NCI-H524 treated with DMSO at 0.1 percent for 48 hours (cell line): ENCODE measurements at regions not wholly inside any gene's neighbourhood (a gene's known extent, or its start where the extent isn't known, plus 50 kb on each side); places are given as distances from the start of the nearest gene placed in this dataset.

ENCODE experiments used
- DNase-seq: peaks from one replicate; lab custom pipeline; 2025; lab: John Stamatoyannopoulos, UW

DNA sequence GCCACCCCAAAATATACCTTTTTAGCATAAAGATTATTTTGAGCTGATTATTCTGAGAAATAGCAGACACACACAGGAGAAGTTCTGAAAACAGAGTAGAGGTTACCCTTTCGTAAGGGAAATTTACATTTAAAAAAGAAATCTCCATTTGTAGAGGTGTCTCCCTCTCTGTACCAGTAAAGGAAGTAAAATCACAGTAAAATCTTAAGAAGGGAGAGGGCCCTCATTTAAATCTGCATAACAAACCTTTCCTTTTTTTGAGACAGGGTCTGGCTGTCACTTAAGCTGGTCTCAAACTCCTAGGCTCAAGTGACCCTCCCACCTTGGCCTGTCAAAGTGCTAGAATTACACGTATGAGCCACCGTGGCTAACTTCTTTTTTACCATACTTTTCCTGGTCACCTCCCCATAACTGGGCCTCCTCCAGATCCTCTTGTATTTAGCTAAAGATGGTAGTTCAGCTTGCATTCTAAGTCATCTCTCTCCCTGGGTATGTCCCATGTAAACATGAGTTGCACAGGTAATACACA, 92.2 kb upstream of the INTU start:
- no peak for DNase-seq

DNA sequence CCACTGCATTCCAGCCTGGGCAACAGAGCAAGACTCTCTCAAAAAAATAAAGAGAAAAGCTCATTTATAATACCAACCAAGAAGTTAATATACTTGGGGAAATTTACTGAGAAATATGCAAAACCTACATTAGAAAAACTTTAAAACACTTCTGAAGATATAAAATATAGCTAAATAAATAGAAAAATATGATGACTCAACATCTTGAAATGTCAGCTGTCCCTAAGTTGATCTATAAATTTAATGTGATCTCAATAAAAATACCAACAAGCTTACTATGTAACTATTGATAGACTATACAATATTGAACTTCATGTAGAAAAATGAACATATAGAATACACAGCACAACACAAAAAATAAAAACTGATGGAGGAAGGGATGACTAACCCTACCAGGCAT, 87.5 kb upstream of the INTU start:
- no peak for DNase-seq

DNA sequence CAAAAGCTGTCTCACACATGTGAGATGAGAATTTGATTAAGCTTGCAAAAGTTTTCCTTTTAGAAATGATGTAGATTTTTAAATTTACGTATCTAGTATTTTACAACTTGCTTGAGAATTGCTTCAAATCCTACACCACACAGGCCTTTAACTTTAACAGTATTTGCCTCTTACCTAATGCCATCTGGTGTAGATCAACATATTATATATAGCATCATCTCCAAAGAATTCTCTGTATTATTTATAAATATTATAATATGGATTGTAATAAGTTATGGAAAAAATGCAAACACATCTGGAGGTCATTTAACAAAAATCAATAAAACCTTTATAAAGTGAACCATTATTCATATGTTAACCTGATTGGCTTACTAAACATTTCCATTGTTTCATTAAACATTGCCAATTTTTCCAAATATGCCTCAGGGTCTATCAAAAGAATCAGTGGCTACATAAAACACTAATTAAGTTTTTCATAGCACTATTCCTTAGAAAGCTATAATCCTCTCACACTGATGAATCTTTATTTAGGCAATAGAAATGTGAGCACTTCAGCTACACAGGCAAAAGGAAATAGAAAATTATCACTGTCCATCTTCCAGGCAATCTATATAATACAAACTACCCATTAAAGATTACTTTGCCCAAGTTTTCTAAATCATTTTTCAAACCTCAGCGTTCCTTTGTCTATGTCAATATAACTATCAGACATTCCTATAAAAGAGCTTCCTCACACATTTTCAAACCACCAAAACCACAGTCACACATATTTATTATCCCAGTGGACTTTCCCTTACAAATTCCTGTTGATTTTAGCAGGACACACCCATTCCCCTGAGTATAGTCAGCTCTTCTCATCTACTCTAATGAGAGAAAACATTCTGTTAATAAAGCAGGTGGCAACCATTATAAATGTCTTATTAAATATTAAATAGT, 83.5 kb upstream of the INTU start:
- no peak for DNase-seq

DNA sequence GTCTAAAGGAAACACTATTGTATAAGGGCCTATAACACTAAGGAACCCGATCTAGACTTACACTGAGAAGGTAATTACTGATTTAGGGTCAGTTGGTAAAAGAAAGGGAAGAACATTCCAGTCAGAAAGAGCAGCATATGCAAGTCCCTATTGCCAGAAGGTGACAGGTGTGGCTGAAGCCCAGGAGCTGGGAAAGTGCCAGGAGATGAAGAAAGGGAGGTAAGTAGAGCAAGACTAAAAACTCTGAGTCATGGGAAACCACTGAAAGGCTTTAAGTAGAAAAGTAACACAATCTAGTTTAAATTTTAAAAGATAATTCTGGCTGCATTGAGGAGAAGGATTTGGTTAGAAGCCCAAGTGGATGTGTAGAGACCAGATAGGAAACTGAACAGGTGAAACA, 77.7 kb upstream of the INTU start:
- DNase-seq: no peak

DNA sequence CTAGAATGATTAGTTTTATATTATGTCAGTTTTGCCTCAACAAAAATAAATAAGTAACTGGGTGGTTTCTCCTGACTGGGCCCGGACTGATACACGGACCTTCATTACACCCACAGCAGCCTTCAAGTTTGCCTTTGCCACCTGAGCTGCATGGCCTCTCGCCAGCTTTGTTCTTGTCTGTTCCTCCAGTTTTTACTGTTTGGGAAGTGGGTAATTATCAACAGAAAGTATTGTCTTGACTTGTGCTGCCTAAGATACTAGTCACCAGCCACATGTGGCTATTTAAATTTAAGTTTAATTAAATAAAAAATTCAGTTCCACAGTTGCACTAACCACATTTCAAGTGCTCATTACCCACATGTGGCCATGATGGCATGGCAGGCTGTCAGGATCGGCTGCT, 74.7 kb upstream of the INTU start:
- no peak for DNase-seq

DNA sequence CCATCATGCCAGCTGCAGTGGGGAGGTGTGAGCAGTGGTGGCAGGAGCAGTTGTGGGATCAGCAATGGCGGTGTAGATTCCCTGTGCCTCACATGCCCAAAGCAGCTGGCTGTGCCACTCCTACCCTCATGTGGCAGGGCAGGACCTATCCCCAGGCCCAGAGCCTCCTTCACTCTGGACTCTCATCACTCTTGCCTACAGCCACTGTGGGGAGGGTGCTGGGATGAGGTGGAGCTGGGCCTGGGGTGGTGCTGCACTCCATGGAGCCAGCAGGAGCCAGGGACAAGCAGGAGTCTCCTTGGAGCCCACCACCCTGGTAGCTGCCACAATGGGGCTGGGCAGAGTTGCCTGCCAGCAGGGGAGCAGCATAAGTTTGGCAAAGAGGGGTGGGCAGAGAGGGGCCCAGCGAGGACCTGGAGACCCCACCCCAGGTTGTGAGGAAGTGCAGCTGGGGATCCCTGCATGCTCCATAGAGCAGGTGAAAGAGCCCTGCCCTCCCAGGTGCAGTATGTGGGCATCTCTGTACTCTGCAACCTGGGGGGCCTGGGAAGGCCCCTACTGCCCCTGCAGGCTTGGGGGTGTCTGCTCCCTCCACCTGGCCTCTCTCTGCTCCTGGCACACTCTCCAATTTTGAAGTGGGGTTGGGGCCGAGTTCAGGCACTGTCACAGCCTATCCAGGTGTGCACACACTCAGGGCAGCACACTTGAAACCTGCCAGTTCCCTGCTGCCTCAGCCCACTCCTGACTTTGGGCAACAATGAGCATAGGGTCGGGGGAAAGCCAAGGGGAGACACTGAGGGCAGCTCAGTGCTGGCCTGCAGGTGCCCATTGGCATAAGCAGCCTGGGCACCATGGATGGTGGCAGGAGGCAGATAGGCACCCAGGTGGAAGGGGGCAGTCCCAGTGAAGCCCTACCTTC, 74.0 kb upstream of the INTU start:
- DNase-seq: no peak

DNA sequence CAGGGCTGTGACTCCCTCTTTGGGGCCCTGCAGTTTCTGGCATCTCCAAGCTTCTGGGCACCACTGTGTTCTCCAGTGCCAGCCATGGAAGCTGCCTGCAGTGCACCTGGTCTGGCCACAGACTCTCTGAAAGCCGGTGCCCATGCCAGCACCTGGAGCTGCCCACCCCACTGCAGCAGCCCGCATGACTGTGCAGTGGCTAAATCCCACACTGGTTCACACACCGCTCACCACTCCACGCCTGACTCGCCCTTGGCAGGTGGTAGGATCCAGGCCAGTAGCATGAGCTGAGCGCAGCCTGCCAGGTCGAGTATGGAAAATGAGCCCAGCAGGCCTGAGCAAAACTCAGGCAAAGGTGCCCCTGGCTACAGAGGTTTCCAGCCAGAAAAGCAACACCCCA, 72.8 kb upstream of the INTU start:
- no peak for DNase-seq

DNA sequence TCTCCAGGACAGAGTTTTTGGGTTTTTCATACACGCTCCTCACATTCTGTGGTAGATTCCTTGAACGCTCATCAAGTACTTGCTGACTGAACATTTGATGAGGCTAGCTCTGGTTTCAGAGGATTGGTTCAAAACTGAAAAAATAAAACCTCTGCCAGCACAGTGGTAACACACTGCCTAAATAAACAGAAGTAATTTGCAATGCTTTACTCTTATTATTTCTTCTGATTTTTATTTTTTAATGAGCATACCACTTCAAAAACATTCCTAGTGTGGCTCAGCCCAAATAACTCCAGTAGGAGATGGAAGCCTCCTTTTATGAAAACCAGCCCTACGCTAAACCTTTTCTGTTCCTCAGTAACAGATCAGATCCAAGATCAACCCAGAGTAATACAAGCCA, 72.0 kb upstream of the INTU start:
- no peak for DNase-seq

DNA sequence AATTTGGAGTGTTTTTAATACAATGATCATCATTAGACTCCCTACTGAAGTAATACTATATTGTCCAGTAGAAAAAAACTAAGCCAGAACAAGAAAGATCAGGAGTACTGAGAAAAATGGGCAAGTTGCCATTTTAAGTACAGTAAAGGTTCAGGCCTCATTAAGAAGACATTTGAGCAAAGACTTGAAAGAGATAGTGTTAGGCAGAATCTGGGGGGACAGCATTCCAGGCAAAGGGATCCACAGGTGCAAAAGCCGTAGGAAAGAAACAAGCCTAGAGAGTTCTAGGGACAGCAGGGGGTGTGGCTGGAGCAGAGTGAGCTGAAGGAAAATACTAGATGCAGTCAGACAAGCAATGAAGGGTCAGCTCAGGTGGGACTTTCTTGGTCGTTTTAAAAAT, 58.1 kb upstream of the INTU start:
- DNase-seq: no peak

DNA sequence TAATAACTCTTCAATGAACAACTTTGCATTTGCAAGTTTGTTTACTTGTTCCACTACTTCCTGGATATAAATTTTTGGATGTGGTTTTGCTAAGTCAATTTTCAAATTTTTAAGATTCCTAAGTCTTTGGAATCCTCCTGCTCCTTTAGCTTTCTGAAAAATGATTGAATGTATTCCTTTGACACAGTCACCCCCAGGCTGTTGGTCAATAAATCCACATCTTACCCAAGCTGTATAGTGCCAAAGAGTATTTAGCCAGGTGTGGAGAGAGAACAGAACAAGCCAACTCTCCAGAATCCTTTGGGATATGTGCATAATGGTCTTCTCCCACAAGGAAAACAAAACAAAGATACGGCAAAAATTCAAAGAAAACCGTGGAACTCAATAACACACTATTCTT, 56.9 kb upstream of the INTU start:
- no peak for DNase-seq

DNA sequence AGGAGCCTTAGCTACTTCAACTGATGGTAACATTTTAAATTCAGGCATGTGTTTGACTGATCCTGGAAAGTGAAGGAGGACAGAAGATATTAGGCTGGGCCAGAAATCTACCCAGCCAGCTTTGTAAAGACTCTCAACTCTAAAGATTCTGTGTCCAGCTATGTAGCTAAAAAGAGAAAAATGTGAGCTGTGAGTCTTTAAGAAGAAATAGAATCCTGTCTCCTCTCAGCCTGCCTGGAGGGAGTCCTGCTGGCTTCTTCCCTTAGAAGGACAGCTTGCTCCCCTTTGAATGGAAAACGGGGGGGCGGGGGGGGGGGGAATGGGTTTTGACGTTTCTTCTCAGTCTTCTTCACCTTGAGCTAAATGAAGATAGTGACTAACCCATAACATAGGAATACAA, 54.3 kb upstream of the INTU start:
- DNase-seq: no peak

DNA sequence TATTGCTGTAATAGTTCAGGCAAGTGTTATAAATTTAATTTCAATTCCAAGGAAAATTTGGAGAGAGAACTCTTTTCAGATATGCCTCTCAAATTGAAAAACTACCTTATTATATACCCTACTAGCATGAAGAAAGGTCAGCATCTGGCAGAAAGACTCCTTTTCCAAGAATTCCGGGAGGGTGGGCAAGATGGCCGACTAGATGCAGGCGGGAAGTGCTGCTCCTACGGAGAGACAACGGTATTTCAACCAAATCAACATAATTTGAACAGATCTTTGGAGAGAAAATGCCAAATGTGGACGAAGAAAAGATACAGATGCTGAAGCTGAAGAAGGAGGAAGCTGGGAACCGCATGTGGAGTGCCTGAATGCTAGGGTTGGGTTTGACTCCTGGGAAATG, 53.8 kb upstream of the INTU start:
- DNase-seq: no peak

DNA sequence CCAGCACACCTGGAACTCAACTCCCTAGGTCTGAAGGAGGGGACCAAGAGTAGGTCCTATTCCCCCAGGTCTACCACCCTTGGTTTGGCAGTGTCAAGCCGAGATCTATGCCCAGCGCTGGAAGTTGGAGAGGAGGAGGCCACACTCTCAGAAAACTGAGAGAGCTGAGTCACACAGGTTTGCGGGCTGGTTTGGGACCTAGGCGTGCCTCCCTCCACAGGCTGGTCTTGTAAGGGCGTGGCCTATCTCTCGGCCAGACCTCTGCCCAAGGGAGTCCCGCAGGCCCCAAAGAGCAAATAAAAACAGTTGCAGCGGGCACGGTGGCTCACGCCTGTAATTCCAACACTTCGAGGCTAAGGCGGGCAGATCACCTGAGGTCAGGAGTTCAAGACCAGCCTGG, 52.9 kb upstream of the INTU start:
- DNase-seq: no peak

DNA sequence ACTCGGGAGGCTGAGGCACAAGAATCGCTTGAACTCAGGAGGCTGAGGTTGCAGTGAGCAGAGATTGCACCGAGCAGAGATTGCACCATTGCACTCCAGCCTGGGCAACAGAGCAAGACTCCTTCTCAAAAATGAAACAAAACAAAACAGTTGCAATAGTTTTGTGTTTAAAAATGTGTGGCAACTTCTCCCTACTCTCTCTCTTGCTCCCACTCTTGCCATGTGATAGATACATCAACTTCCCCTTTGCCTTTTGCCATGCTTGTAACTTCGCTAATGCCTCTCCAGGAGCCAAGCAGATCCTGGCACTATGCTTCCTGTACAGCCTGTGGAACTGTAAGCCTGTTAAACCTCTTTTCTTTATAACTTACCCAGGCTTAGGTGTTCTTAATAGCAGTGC, 52.5 kb upstream of the INTU start:
- no peak for DNase-seq

DNA sequence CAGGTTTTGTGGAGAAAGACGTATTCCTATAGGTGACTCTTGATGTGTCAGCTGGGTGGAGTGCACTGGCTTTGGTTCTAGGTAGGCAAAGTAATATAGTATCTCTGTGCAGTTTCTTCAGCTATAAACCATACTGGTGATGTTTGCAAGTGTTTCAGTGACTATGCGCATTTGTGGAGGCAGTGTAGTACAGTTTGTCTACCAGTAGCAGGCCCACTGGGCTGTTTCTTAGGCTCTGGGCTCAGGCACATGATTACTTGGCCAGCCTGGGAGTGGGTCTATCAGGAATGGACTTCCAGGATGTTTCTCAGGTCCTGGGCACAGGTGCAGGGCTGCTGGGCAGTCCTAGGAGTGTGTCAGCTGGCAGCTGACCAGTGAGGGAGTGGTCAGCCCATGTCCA, 51.9 kb upstream of the INTU start:
- no peak for DNase-seq
